ENCODE measurements at regions not wholly inside any gene's neighbourhood (a gene's known extent, or its start where the extent isn't known, plus 50 kb on each side); places are given as distances from the start of the nearest gene placed in this dataset.
"Not testable (repeated sequence)": the region's sequence is repeated elsewhere in the genome, so short reads cannot be mapped to it uniquely, and the experiment has no call there.

DNA sequence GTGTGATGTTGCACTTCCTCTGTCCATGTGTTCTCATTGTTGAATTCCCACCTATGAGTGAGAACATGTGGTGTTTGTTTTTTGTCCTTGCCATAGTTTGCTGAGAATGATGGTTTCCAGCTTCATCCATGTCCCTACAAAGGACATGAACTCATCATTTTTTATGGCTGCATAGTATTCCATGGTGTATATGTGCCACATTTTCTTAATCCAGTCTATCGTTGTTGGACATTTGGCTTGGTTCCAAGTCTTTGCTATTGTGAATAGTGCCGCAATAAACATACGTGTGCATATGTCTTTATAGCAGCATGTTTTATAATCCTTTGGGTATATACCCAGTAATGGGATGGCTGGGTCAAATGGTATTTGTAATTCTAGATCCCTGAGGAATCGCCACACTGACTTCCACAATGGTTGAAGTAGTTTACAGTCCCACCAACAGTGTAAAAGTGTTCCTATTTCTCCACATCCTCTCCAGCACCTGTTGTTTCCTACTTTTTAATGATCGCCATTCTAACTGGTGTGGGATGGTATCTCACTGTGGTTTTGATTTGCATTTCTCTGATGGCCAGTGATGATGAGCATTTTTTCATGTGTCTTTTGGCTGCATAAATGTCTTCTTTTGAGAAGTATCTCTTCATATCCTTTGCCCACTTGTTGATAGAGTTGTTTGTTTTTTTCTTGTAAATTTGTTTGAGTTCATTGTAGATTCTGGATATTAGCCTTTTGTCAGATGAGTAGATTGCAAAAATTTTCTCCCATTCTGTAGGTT lies 463.6 kb downstream of the RPS6KC1 start:
- not testable (repeated sequence) for TF ChIP-seq CTCF (IDR thresholded peaks at IDR 0.05; ENCODE audit: insufficient read depth, low read depth, low read length); EZH2 (IDR thresholded peaks at IDR 0.05; ENCODE audit: insufficient read depth, low read length)
